Gastrocnemius medialis (tissue), 4 donors: ENCODE measurements at regions not wholly inside any gene's neighbourhood (a gene's known extent, or its start where the extent isn't known, plus 50 kb on each side); places are given as distances from the start of the nearest gene placed in this dataset.

Experiments
- POLR2A ChIP-seq, 2 donors: fragments of 450-650 bp; IDR thresholded peaks; one replicate each; pipeline ENCODE4 v1.6.1; 2017; ENCODE audit warnings: antibody characterized with exemption in 2 of 2, mild to moderate bottlenecking in 2 of 2, moderate library complexity in 2 of 2
- TF ChIP-seq, protein P1 (sequence below), 5 experiments: fragments of 450-650 bp in 3 of 5; fragments of 200-600 bp in 2 of 5; sonication (generic) in 2 of 5; IDR thresholded peaks in 4 of 5; conservative IDR thresholded peaks in 1 of 5; 1 replicate in 4 of 5; 2 replicates in 1 of 5; pipeline ENCODE4 v1.5.1; 2016 to 2019; ENCODE audit warnings: antibody characterized with exemption in 5 of 5, mild to moderate bottlenecking in 3 of 5, moderate library complexity in 3 of 5

- no peak for TF ChIP-seq POLR2A (IDR thresholded peaks at IDR 0.05)
- TF ChIP-seq, protein P1, sequence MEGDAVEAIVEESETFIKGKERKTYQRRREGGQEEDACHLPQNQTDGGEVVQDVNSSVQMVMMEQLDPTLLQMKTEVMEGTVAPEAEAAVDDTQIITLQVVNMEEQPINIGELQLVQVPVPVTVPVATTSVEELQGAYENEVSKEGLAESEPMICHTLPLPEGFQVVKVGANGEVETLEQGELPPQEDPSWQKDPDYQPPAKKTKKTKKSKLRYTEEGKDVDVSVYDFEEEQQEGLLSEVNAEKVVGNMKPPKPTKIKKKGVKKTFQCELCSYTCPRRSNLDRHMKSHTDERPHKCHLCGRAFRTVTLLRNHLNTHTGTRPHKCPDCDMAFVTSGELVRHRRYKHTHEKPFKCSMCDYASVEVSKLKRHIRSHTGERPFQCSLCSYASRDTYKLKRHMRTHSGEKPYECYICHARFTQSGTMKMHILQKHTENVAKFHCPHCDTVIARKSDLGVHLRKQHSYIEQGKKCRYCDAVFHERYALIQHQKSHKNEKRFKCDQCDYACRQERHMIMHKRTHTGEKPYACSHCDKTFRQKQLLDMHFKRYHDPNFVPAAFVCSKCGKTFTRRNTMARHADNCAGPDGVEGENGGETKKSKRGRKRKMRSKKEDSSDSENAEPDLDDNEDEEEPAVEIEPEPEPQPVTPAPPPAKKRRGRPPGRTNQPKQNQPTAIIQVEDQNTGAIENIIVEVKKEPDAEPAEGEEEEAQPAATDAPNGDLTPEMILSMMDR (IDR thresholded peaks at IDR 0.05 in 4 of 5, conservative IDR thresholded peaks at IDR 0.05 in 1 of 5): no peak
Observed at GRCh38 chr20:24389686-24390085, 79.7 kb upstream of the SYNDIG1 start.
